K562 (cell line): ENCODE measurements at regions not wholly inside any gene's neighbourhood (a gene's known extent, or its start where the extent isn't known, plus 50 kb on each side); places are given as distances from the start of the nearest gene placed in this dataset.

Experiments
- GABPA ChIP-seq: fragments of 200-800 bp; sonication (Bioruptor generic); conservative IDR thresholded peaks from 2 replicates; pipeline ENCODE4 v1.6.1; 2016; ENCODE audit warnings: low read depth, missing genetic modification characterization, missing compliant biosample characterization
- KAT8 ChIP-seq: fragments of 450-650 bp; IDR thresholded peaks from 2 replicates; pipeline ENCODE4 v1.6.1; 2016; ENCODE audit warnings: low read depth, mild to moderate bottlenecking
- MCM3 ChIP-seq: fragments of 450-650 bp; IDR thresholded peaks from 2 replicates; pipeline ENCODE4 v1.6.1; 2016
- NFIC ChIP-seq: fragments of 450-650 bp; IDR thresholded peaks from 2 replicates; pipeline ENCODE4 v1.6.1; 2017; ENCODE audit warnings: mild to moderate bottlenecking, inconsistent platforms
- POLR2AphosphoS5 ChIP-seq: IDR thresholded peaks from 2 replicates; pipeline ENCODE4 v1.6.1; 2011; ENCODE audit warnings: mild to moderate bottlenecking, low read depth, low read length, moderate library complexity; ENCODE audit not compliant: control insufficient read depth, insufficient read depth
- SETDB1 ChIP-seq: IDR thresholded peaks from one replicate; pipeline ENCODE4 v1.6.1; 2012; ENCODE audit warnings: low read length, control low read depth, inconsistent platforms
- TAL1 ChIP-seq: fragments of 450-650 bp; IDR thresholded peaks from 2 replicates; pipeline ENCODE4 v1.6.1; 2016; ENCODE audit warnings: mild to moderate bottlenecking
- U2AF2 ChIP-seq: fragments of 200-400 bp; formaldehyde crosslinking; optimal IDR thresholded peaks from 2 replicates; pipeline ENCODE3; 2017; ENCODE audit warnings: low read depth, mild to moderate bottlenecking, low read length
- XRCC5 ChIP-seq: fragments of 200-400 bp; formaldehyde crosslinking; IDR thresholded peaks from 2 replicates; pipeline ENCODE4 v1.6.1; 2017; ENCODE audit warnings: low read depth, mild to moderate bottlenecking, low read length
- TF ChIP-seq, protein P1 (sequence below), 3 experiments: IDR thresholded peaks in 2 of 3; conservative IDR thresholded peaks in 1 of 3; 2 replicates each; pipeline ENCODE4 v1.5.1; 2011 to 2012; ENCODE audit warnings: low read length in 3 of 3, mild to moderate bottlenecking in 3 of 3, control low read depth in 2 of 3, improper control_type of control experiment in 1 of 3, inconsistent platforms in 1 of 3, low read depth in 1 of 3, mixed read lengths in 1 of 3, moderate library complexity in 1 of 3; ENCODE audit not compliant: insufficient read depth in 2 of 3

DNA sequence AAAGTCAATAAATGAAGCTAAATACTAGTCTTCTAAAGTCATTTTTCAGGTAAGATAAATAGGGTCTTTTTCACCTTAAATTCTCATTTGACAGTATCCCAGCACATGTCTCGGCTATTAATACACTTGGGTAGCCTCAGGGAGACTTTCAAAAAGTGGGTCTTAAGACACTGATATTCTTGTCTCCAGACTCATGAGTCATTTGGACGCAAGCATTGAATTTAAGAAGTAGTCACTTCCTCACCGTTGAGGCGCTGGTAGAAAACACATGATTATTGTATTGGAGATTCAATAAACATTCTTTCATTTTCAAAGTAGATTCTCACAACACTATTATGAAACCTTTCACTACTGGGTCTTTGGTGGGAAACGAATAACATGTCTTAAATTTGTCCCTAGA is 108.9 kb upstream of the SP8 start:
- TF ChIP-seq U2AF2 (no peak), NFIC (no peak), POLR2AphosphoS5 (no peak), KAT8 (no peak), SETDB1 (no peak), TAL1 (no peak), GABPA (tag) (no peak), MCM3 (no peak), XRCC5 (no peak)
- TF ChIP-seq, protein P1, sequence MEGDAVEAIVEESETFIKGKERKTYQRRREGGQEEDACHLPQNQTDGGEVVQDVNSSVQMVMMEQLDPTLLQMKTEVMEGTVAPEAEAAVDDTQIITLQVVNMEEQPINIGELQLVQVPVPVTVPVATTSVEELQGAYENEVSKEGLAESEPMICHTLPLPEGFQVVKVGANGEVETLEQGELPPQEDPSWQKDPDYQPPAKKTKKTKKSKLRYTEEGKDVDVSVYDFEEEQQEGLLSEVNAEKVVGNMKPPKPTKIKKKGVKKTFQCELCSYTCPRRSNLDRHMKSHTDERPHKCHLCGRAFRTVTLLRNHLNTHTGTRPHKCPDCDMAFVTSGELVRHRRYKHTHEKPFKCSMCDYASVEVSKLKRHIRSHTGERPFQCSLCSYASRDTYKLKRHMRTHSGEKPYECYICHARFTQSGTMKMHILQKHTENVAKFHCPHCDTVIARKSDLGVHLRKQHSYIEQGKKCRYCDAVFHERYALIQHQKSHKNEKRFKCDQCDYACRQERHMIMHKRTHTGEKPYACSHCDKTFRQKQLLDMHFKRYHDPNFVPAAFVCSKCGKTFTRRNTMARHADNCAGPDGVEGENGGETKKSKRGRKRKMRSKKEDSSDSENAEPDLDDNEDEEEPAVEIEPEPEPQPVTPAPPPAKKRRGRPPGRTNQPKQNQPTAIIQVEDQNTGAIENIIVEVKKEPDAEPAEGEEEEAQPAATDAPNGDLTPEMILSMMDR (IDR thresholded peaks at IDR 0.05 in 2 of 3, conservative IDR thresholded peaks at IDR 0.05 in 1 of 3; ENCODE audit: insufficient read depth in 2 of 3, low read depth in 1 of 3, low read length in 3 of 3), result no peak
